ENCODE measurements at regions not wholly inside any gene's neighbourhood (a gene's known extent, or its start where the extent isn't known, plus 50 kb on each side); places are given as distances from the start of the nearest gene placed in this dataset.

GRCh38 chr4:100780126-100780525 lies 262.3 kb upstream of the EMCN start:
- TF ChIP-seq ZNF2 (tag by site-specific recombination; IDR thresholded peaks at IDR 0.05) (no peak), CTCF (tag by site-specific recombination; IDR thresholded peaks at IDR 0.05) (no peak), SETDB1 (IDR thresholded peaks at IDR 0.05; ENCODE audit: insufficient read length, low read length) (no peak), KLF8 (tag by site-specific recombination; IDR thresholded peaks at IDR 0.05) (no peak), ZNF776 (tag by site-specific recombination; IDR thresholded peaks at IDR 0.05; ENCODE audit: borderline replicate concordance) (no peak), ZNF10 (tag by site-specific recombination; IDR thresholded peaks at IDR 0.05) (no peak), ZNF140 (tag by site-specific recombination; IDR thresholded peaks at IDR 0.05) (no peak), ZEB2 (tag by site-specific recombination; IDR thresholded peaks at IDR 0.05) (no peak), ZBTB11 (tag by site-specific recombination; conservative IDR thresholded peaks at IDR 0.05; ENCODE audit: low read depth) (no peak), HOXD13 (CRISPR knock-in tag; IDR thresholded peaks at IDR 0.05; ENCODE audit: borderline replicate concordance) (no peak), YY1 (tag by site-specific recombination; IDR thresholded peaks at IDR 0.05) (no peak)
- TF ChIP-seq, protein P1, sequence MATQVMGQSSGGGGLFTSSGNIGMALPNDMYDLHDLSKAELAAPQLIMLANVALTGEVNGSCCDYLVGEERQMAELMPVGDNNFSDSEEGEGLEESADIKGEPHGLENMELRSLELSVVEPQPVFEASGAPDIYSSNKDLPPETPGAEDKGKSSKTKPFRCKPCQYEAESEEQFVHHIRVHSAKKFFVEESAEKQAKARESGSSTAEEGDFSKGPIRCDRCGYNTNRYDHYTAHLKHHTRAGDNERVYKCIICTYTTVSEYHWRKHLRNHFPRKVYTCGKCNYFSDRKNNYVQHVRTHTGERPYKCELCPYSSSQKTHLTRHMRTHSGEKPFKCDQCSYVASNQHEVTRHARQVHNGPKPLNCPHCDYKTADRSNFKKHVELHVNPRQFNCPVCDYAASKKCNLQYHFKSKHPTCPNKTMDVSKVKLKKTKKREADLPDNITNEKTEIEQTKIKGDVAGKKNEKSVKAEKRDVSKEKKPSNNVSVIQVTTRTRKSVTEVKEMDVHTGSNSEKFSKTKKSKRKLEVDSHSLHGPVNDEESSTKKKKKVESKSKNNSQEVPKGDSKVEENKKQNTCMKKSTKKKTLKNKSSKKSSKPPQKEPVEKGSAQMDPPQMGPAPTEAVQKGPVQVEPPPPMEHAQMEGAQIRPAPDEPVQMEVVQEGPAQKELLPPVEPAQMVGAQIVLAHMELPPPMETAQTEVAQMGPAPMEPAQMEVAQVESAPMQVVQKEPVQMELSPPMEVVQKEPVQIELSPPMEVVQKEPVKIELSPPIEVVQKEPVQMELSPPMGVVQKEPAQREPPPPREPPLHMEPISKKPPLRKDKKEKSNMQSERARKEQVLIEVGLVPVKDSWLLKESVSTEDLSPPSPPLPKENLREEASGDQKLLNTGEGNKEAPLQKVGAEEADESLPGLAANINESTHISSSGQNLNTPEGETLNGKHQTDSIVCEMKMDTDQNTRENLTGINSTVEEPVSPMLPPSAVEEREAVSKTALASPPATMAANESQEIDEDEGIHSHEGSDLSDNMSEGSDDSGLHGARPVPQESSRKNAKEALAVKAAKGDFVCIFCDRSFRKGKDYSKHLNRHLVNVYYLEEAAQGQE (tag by site-specific recombination; IDR thresholded peaks at IDR 0.05), result no peak

Data from HEK293 (cell line).